Endothelial cell of umbilical vein (primary cell): ENCODE measurements at regions not wholly inside any gene's neighbourhood (a gene's known extent, or its start where the extent isn't known, plus 50 kb on each side); places are given as distances from the start of the nearest gene placed in this dataset.

Source experiments
- BruUV-seq: library from RNA; stranded (reverse); fragments of 400-500 nt; replicated peaks from 2 replicates; lab custom pipeline; 2021; lab: Mats Ljungman, UMichigan
- CTCF ChIA-PET: fragments of 300-600, 350-600 bp; sonication (Branson Sonifier 250); formaldehyde crosslinking; loops from one replicate; lab custom pipeline; 2021; ENCODE audit warnings: antibody characterized with exemption, inconsistent platforms; lab: Charles Lee
- POLR2A ChIA-PET: fragments of 300-600, 350-600 bp; sonication (Branson Sonifier 250); formaldehyde crosslinking; loops from one replicate; lab custom pipeline; 2021; ENCODE audit warnings: antibody characterized with exemption, inconsistent platforms; lab: Charles Lee
- DNase-seq: peaks from one replicate; pipeline ENCODE4 v3.0.0-alpha.2; 2011; ENCODE audit warnings: low read depth, low spot score
- FAIRE-seq: peaks from 2 replicates; lab custom pipeline; 2011; peaks lifted over from hg19 to GRCh38; lab: Jason Lieb, UNC
- H2AFZ ChIP-seq: 2 replicates; pipeline ENCODE4 v1.6.0; 2012; ENCODE audit warnings: low read depth, low read length, control low read depth, inconsistent platforms
- H3K27ac ChIP-seq: 2 replicates; pipeline ENCODE4 v1.5.1; 2011; ENCODE audit warnings: low read depth, mild to moderate bottlenecking, control low read depth, low read length, moderate library complexity; ENCODE audit not compliant: insufficient read depth
- H3K27me3 ChIP-seq, 2 experiments: 2 replicates each; pipeline versions ENCODE4 v1.6.0 to v1.6.1; 2011; ENCODE audit warnings: low read length in 2 of 2, mixed read lengths in 1 of 2; ENCODE audit not compliant: control insufficient read depth in 2 of 2, insufficient read depth in 2 of 2
- H3K36me3 ChIP-seq, 2 experiments: 2 replicates in 1 of 2; 3 replicates in 1 of 2; pipeline ENCODE4 v1.5.1; 2011; ENCODE audit warnings: low read length in 2 of 2, mild to moderate bottlenecking in 1 of 2, moderate library complexity in 1 of 2; ENCODE audit not compliant: control insufficient read depth in 2 of 2, insufficient read depth in 2 of 2; ENCODE audit errors: extremely low read depth in 1 of 2
- H3K4me1 ChIP-seq: 3 replicates; pipeline ENCODE4 v1.5.1; 2011; ENCODE audit warnings: mild to moderate bottlenecking, low read length; ENCODE audit not compliant: control insufficient read depth, insufficient read depth; ENCODE audit errors: extremely low read depth
- H3K4me2 ChIP-seq: 2 replicates; pipeline ENCODE4 v1.6.1; 2011; ENCODE audit warnings: low read length, control low read depth, mixed read lengths; ENCODE audit not compliant: insufficient read depth
- H3K4me3 ChIP-seq, 3 experiments: fragments of 200-600 bp in 1 of 3; sonication (generic), shearing (Covaris generic) in 1 of 3; replicated peaks in 1 of 3; 2 replicates each; pipeline ENCODE4 v1.5.1; 2011 to 2016; ENCODE audit warnings: control low read depth in 3 of 3, low read length in 3 of 3, mild to moderate bottlenecking in 2 of 3, inconsistent platforms in 1 of 3, low read depth in 1 of 3, moderate library complexity in 1 of 3; ENCODE audit not compliant: insufficient read depth in 1 of 3
- H3K79me2 ChIP-seq: 2 replicates; pipeline ENCODE4 v1.6.0; 2012; ENCODE audit warnings: low read length, inconsistent platforms; ENCODE audit not compliant: control insufficient read depth, insufficient read depth
- H3K9ac ChIP-seq: replicated peaks from 2 replicates; pipeline ENCODE3; 2011; ENCODE audit warnings: low read length, control low read depth; ENCODE audit not compliant: insufficient read depth; ENCODE audit errors: extremely low read depth
- H3K9me1 ChIP-seq: replicated peaks from 3 replicates; pipeline ENCODE4 v1.6.0; 2011; ENCODE audit warnings: mild to moderate bottlenecking, low read length; ENCODE audit not compliant: control insufficient read depth, insufficient read depth; ENCODE audit errors: extremely low read depth
- H3K9me3 ChIP-seq: replicated peaks from 2 replicates; pipeline ENCODE4 v1.5.1; 2012; ENCODE audit warnings: low read length, inconsistent platforms; ENCODE audit not compliant: control insufficient read depth, insufficient read depth
- H4K20me1 ChIP-seq: replicated peaks from 2 replicates; pipeline ENCODE3; 2011; ENCODE audit warnings: mild to moderate bottlenecking, low read length; ENCODE audit not compliant: control insufficient read depth, insufficient read depth; ENCODE audit errors: extremely low read depth
- CTCF ChIP-seq, 2 donors: IDR thresholded peaks; 1 replicate in 1 of 2; 2 replicates in 1 of 2; pipeline ENCODE4 v1.5.1; 2011; ENCODE audit warnings: low read length in 2 of 2, mild to moderate bottlenecking in 2 of 2, moderate library complexity in 2 of 2, control low read depth in 1 of 2, inconsistent platforms in 1 of 2, low read depth in 1 of 2; ENCODE audit not compliant: insufficient read depth in 1 of 2; ENCODE audit errors: extremely low read depth in 1 of 2
- EZH2 ChIP-seq: IDR thresholded peaks from 2 replicates; pipeline ENCODE4 v1.6.1; 2012; ENCODE audit warnings: borderline replicate concordance, low read depth, mild to moderate bottlenecking, moderate library complexity, low read length, inconsistent platforms; ENCODE audit not compliant: severe bottlenecking
- FOS ChIP-seq: IDR thresholded peaks from 2 replicates; pipeline ENCODE4 v1.6.1; 2011; ENCODE audit warnings: mild to moderate bottlenecking, low read length, moderate library complexity, borderline replicate concordance; ENCODE audit not compliant: insufficient read depth
- GATA2 ChIP-seq: IDR thresholded peaks from 2 replicates; pipeline ENCODE4 v1.7.0; 2011; ENCODE audit warnings: low read depth, mild to moderate bottlenecking, moderate library complexity, mixed read lengths, low read length; ENCODE audit not compliant: insufficient read length, insufficient read depth
- JUN ChIP-seq: IDR thresholded peaks from 2 replicates; pipeline ENCODE4 v1.6.1; 2011; ENCODE audit warnings: borderline replicate concordance, low read depth; ENCODE audit not compliant: insufficient read length, insufficient read depth
- MAX ChIP-seq: IDR thresholded peaks from 2 replicates; pipeline ENCODE4 v1.6.1; 2011; ENCODE audit not compliant: insufficient read depth, insufficient read length
- MYC ChIP-seq: IDR thresholded peaks from one replicate; pipeline ENCODE4 v1.6.1; 2011; ENCODE audit warnings: mild to moderate bottlenecking, low read depth, low read length
- POLR2A ChIP-seq: IDR thresholded peaks from 2 replicates; pipeline ENCODE4 v1.6.1; 2012; ENCODE audit warnings: low read depth, mild to moderate bottlenecking, control low read depth, low read length
- POLR2AphosphoS5 ChIP-seq: IDR thresholded peaks from 2 replicates; pipeline ENCODE4 v1.6.1; 2012; ENCODE audit warnings: low read depth, mild to moderate bottlenecking, control low read depth, low read length, moderate library complexity; ENCODE audit not compliant: insufficient read depth
- dilution Hi-C: fragments of 300-500 bp; cut with MboI; formaldehyde crosslinking; loops from one replicate; pipeline ENCODE4 v1.15.0; 2019; ENCODE audit warnings: low sequenced_read_pairs; ENCODE audit not compliant: extremely low pct_ligation_motif_present
- intact Hi-C: fragments of 100-400 bp; cut with micrococcal nuclease; formaldehyde crosslinking; loops from one replicate; pipeline ENCODE4 v1.10.0; 2022

GRCh38 chr1:19014765-19015164 is 58.3 kb upstream of the IFFO2 start:
- Histone ChIP-seq H3K4me1 (peaks cover 26% of the 10 kb centered on the region), H3K9me3 (no peaks in the 10 kb centered on the region), H4K20me1 (no peaks in the 10 kb centered on the region), H3K36me3 (no peaks in the 10 kb centered on the region), H3K4me3 (no peak overlapping the region), H2AFZ (no peak overlapping the region), H3K9me1 (no peaks in the 10 kb centered on the region), H3K79me2 (no peaks in the 10 kb centered on the region), H3K27ac (no peak overlapping the region), H3K4me2 (no peak overlapping the region), H3K9ac (no peak overlapping the region), H3K27me3 (no peaks in the 10 kb centered on the region)
- BruUV-seq, result no TSS peak
- FAIRE-seq (no peak), DNase-seq (no peak)
- no peak for TF ChIP-seq CTCF (IDR thresholded peaks at IDR 0.05; ENCODE audit: extremely low read depth in 1 of 2, insufficient read depth in 1 of 2, low read depth in 1 of 2, low read length in 2 of 2)
- TF ChIP-seq EZH2, result no peak
- no peak for TF ChIP-seq POLR2A
- TF ChIP-seq GATA2, result no peak
- no peak for TF ChIP-seq FOS
- TF ChIP-seq MAX, result no peak
- TF ChIP-seq JUN, result no peak
- no peak for TF ChIP-seq POLR2AphosphoS5
- TF ChIP-seq MYC, result no peak
- POLR2A ChIA-PET, result no interaction called here
- CTCF ChIA-PET, result no interaction called here
- intact Hi-C loops (loop anchor here (5.0 kb wide), 1 partner anchor 83 kb away; no protein-coding TSS in a partner anchor), dilution Hi-C loops (no loop called here)
